Amygdala (tissue), 56 donors: ENCODE measurements at regions not wholly inside any gene's neighbourhood (a gene's known extent, or its start where the extent isn't known, plus 50 kb on each side); places are given as distances from the start of the nearest gene placed in this dataset.

Source experiments
- DNase-seq, 56 donors: peaks; one replicate each; lab custom pipeline; 2025; lab: John Stamatoyannopoulos, UW

DNA sequence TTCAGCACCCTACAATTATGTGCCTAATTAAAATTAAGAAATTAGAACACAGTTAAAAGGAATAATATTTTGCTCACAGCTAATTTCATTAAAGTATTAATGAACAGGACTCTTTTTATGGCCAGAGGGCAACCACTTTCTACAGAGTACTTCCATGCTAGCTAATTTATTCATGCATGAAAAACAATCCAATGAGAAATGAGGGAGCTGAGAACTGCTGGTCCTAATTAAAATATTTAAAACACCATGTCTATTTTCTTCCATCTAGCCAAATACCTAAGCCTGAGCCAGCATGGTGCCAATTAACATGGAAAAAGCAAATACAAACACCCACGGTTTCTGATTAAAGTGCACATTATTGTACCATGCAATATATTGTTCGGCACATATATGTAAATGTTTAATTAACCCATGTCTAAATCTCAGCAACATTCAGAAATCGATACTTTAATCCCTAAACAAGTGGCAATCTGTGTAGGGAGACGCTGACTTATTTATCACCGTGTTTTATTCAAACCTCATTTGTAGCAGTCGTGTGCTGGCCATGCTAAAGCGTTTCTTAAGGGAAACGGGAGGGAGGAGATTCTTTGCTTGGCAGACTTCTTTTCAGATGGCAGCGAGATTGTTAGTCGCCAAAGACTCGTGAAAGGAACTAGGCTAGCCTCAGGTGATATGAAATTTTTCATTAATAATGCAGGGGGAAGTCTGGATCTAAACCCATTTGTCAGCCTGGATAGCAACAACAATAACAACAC is 193.5 kb downstream of the ANXA2 start:
- DNase-seq, result no peak

- no peak for DNase-seq
Observed at GRCh38 chr15:60208709-60209108, 189.1 kb downstream of the ANXA2 start.

DNA sequence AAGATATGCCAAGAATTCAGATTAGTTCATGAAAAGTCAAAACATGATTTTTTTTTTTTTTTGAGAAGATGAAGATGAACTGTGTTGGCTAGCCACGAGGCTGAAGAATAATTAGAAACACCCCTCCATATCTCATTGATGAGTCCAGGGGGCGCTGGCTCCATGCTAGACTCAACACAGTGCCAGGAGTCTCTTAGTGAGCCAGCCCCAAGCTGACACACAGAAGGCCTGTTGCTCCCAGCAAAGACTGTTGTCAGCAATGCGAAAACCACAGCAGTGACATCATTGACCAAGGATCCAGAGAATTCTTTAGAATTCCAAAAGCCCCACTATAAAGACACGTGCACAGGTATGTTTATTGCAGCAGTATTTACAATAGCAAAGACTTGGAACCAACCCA is 185.2 kb downstream of the ANXA2 start:
- no peak for DNase-seq

- no peak for DNase-seq
Observed at GRCh38 chr15:60213377-60214000, 184.3 kb downstream of the ANXA2 start.

- DNase-seq, result no peak
Observed at GRCh38 chr15:60214201-60214600, 183.6 kb downstream of the ANXA2 start.

DNA sequence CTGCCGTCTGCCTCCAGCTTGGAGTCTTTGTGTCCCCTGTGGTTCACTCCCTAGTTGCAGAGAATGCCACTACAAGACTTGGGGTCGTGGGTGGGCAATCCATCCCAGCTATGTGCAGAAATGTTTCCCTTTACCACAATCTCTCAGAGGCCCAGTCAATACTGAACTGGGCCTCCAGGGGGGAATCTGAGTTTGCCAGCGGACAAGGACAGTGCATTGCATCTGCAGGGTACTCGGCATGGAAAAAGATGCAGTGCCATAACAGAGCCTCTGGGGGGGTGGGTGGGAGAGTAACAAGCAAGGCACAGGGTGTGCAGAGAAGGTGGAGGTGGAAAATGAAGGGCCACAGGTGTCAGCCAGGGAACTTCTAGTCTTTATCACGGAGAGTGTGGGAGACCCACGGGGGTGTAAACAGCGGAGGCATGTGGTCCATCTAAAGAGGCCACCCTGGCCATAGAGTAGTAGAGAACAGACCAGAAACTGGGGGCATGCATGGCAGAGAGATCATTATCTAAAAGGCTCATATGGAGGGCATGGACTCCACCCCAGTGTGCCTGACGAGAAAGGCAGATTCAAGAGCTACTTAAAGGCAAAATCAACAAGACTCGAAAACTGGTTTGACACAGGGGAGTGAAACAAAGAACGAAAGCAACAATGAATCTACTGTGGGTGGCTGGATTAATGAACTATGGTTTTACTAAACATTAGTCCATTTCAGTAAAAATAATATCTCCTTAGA is 182.4 kb downstream of the ANXA2 start:
- no peak for DNase-seq

DNA sequence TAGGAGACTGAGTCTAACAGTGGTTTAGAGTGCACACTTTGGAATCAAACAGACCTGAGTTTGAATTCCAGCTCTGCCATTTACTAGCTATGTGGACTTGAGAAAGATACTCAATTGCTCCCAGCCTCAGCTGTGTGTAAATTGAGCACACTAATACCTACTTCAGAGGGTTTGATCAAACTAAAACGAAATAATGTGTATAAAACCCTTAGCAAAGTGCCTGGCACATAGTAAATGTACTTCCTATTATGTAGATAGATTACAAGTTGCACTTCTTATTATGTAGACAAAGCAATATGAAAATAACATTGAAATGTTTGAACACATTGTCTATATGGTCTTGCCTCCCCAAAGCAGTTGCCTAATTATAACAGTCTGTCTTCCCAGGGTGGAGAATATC is 180.6 kb downstream of the ANXA2 start:
- no peak for DNase-seq

DNA sequence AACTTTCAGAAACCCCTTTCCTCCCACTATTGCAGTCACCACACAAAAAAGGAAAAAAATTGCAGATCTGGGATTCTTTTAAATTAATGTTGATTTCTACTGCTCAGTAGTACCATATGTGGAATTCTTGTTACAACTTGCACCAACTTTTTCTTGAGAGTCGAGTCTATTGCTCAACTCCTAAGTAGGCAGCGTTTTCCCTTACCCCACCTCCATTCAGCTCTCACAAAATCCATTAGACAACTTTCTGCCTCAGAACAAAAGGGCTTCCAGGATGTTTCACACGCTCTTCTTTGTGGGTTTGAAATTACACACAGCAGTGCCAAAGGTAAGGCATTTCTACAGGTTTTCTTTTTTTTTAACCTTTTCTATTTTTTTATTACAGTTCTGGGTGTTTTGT is 179.5 kb downstream of the ANXA2 start:
- DNase-seq, result no peak

- no peak for DNase-seq
Observed at GRCh38 chr15:60219866-60220265, 177.9 kb downstream of the ANXA2 start.

- no peak for DNase-seq
Observed at GRCh38 chr15:60221356-60221755, 176.4 kb downstream of the ANXA2 start.

DNA sequence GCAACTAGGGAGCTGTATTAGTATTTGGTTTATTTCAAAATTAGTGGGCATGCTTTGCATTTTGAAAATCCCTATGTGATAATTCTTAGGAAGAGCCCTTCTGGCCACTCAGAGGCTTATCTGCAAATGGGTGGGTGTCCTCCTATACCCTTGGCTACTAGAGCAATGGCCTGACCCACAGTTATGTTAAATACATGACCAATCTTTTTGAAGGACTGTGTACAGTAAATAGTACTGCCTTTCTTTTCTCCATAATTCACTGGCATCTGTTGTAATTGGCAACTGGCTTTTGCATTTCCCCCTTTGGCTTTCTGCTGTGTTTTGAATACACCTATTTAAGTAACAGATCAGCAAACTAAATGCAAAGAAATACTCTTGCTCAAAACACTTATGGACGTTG is 175.4 kb downstream of the ANXA2 start:
- DNase-seq, result no peak

DNA sequence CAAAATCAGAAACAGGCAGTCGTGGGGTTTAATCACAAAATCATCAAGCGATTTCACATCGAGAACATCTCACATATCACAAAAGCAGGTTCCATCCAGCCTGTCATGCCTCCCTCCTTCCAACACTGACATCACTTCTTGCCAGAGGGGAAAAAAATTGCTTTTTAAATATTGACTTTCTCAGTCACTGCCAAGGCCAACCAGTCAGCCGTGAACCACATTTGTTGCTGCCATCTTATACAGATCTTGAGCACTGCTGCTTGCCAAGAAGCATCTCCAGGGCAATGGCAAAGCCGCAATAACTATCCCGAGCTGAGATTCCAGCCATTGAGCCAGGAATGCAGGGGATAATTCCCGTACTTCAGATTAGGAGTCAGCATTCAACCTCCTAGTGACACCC is 174.6 kb downstream of the ANXA2 start:
- no peak for DNase-seq

GRCh38 chr15:60226924-60227323 is 170.9 kb downstream of the ANXA2 start:
- DNase-seq, result no peak

DNA sequence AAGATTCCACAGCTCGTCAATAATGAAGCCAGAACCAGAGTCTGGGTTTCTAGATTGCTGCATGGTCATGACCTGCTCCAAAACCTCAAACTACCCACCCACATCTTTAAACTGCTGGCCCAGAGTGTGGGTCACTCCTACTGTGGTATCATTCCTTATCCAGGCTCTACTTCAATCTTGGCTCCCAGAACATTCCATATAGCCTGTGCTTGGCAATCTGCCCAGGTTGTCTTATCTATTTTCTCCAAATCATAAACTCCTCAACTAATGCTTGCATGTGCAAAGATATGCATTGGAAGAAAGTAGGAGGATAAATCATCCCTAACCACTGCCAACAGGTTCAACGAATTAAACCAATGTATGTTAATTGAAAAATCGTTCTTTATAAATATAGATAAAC is 169.7 kb downstream of the ANXA2 start:
- DNase-seq, result no peak

DNA sequence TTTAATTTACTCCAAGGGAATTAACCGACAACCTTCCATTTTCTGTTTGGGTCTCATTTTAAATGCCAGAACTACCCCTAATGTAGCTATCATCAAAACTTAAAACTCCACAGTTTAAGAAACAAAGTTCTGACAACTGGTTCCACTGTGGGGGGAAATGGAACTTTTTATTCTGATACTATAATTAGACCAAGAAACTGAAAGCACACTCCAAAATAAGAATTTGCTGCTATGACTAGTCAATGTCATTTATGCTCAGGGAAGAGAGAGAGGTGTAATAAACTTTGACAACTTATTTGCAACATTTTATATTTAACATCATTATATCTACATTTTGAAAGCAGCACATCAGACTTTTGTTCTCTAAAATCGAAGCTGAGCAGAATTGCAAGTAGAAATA is 169.2 kb downstream of the ANXA2 start:
- DNase-seq, result no peak

DNA sequence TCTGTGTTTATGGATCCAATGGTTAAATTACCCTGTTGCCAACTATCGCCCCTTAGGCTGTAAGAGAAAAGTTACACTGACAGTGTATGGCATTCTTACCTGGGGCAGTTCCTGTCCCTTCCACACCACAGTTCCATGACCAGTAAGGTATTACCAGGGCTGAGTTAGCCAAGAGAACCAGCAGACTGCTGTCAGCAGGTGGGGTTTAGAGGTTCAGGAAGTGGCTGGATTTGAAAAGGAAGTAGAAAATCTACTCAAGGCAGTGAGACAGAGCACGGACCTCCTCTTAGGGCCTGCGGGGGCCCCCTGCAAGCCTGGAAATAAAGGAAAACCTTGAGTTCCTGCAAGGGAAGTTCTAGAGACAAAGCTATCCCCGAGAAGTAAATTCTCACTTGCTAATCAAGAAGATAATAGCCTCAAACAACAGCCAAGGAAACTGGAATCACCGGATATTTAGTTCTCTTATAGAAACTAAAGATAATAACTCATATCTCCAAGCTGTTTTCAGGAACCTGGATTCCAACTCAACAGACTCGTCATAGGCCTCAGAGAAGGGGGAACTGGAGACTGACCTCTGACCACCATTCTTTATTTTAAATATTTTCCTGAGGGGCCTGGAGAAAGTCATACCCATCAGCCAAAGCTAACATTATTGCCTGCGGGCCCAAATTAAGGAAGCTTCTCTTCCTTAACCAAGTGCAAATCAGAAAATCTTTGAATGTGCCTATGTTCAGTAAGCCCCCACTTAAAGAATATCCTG is 161.7 kb downstream of the ANXA2 start:
- no peak for DNase-seq

GRCh38 chr15:60237446-60237845 is 160.3 kb downstream of the ANXA2 start:
- no peak for DNase-seq

DNA sequence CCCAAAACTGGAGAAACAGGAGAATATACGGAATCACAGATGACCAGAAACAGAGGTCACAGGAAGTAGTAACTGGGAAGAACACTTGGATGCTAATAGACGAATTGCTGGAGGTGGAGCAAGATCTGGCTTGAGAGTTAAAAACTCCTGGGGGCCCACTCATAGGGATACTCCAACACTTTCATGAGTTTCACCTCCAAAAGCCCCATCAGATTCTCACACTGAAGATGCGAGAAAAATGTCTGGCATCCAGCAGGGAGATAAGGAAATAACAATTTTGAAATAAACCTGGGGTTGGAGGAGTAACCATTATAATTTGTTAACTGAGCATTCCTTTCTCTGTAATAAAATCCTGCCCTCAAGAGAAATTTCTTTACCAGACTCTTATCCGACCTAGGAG is 154.0 kb downstream of the ANXA2 start:
- DNase-seq, result no peak

DNA sequence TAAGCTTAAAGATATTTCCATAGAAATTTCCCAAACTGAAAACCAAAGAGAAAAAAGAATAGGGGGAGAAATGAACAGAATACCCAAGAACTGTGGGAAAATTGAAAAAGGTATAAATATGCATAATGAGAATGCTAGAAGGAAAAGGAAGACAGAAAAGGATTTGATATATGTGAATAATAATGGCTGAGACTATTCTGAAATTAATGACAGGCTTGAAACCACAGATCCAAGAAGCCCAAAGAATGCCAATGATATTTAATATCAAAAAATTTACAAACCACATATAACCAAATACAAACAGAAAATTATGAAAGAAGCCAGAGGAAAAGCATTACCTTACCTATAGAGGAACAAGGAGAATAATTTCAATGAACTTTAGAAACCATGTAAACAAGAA is 153.0 kb downstream of the ANXA2 start:
- DNase-seq, result no peak

DNA sequence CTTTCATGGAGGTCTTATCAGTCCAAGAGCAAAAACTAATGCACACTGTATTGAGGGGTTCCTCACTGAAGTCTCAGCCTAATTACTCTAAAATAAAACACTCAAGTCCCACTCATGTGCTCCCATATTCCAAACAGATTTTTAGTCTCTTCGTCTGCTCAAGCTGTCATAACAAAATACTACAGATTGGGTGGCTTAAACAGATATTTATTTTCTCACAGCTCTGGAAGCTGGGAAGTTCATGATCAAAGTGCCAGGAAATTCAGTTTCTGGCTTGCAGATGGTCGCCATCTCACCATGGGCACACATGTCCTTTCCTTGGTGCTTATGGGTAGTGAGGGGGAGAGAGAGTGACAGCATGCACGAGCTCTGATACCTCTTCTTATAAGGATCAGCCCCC is 147.5 kb downstream of the ANXA2 start:
- no peak for DNase-seq
